SK-N-SH treated with all-trans-retinoic acid at 6 μM for 48 hours (cell line): ENCODE measurements at regions not wholly inside any gene's neighbourhood (a gene's known extent, or its start where the extent isn't known, plus 50 kb on each side); places are given as distances from the start of the nearest gene placed in this dataset.

Source experiments
- ATAC-seq: fragments of 200-7000 bp; cut with Tn5 transposase; 3 replicates; pipeline ENCODE4 v1.9.1; 2020; ENCODE audit warnings: mild to moderate bottlenecking, moderate library complexity
- ARNTL ChIP-seq: fragments of 450-650 bp; formaldehyde crosslinking; IDR thresholded peaks from 2 replicates; pipeline ENCODE4 v1.5.0; 2020; ENCODE audit warnings: low read depth, mild to moderate bottlenecking, moderate library complexity, borderline replicate concordance
- BACH2 ChIP-seq: fragments of 250-450 bp; sonication (Bioruptor Pico); IDR thresholded peaks from 2 replicates; pipeline ENCODE4 v1.9.0; 2021; ENCODE audit warnings: mild to moderate bottlenecking, borderline replicate concordance
- CSDC2 ChIP-seq: fragments of 250-450 bp; sonication (Bioruptor Pico); IDR thresholded peaks from 2 replicates; pipeline ENCODE4 v1.5.0; 2020; ENCODE audit warnings: mild to moderate bottlenecking, moderate library complexity
- GLIS3 ChIP-seq: fragments of 250-450 bp; sonication (Bioruptor Pico); IDR thresholded peaks from 2 replicates; pipeline ENCODE4 v1.5.0; 2020; ENCODE audit warnings: mild to moderate bottlenecking, moderate library complexity
- ISL1 ChIP-seq: fragments of 250-450 bp; sonication (Bioruptor Pico); IDR thresholded peaks from 2 replicates; pipeline ENCODE4 v2.1.2; 2022; ENCODE audit warnings: mild to moderate bottlenecking, moderate library complexity
- OSR1 ChIP-seq: fragments of 250-450 bp; sonication (Bioruptor Pico); IDR thresholded peaks from 2 replicates; pipeline ENCODE4 v1.8.0; 2022; ENCODE audit warnings: moderate library complexity, mild to moderate bottlenecking, inconsistent platforms
- POU6F1 ChIP-seq: fragments of 250-450 bp; sonication (Bioruptor Pico); IDR thresholded peaks from 2 replicates; pipeline ENCODE4 v1.8.0; 2021; ENCODE audit warnings: low read depth, mild to moderate bottlenecking, moderate library complexity, borderline replicate concordance
- RARB ChIP-seq: fragments of 250-450 bp; sonication (Bioruptor Pico); IDR thresholded peaks from 2 replicates; pipeline ENCODE4 v1.8.0; 2021; ENCODE audit warnings: mild to moderate bottlenecking, moderate library complexity
- SNAI2 ChIP-seq: fragments of 250-450 bp; sonication (Bioruptor Pico); IDR thresholded peaks from 2 replicates; pipeline ENCODE4 v1.5.0; 2020; ENCODE audit warnings: mild to moderate bottlenecking, moderate library complexity
- TCF4 ChIP-seq: fragments of 250-450 bp; sonication (Bioruptor Pico); IDR thresholded peaks from 2 replicates; pipeline ENCODE4 v1.8.0; 2021; ENCODE audit warnings: mild to moderate bottlenecking, moderate library complexity, borderline replicate concordance
- TOX ChIP-seq: fragments of 250-450 bp; sonication (Bioruptor Pico); IDR thresholded peaks from 2 replicates; pipeline ENCODE4 v1.8.0; 2021; ENCODE audit warnings: mild to moderate bottlenecking, moderate library complexity, borderline replicate concordance
- ZC3H10 ChIP-seq: fragments of 250-450 bp; sonication (Bioruptor Pico); IDR thresholded peaks from 2 replicates; pipeline ENCODE4 v1.5.1; 2021; ENCODE audit warnings: mild to moderate bottlenecking, moderate library complexity
- ZFP3 ChIP-seq: fragments of 250-450 bp; sonication (Bioruptor Pico); IDR thresholded peaks from 2 replicates; pipeline ENCODE4 v1.5.0; 2020; ENCODE audit warnings: mild to moderate bottlenecking, moderate library complexity
- ZFP30 ChIP-seq: fragments of 450-650 bp; formaldehyde crosslinking; IDR thresholded peaks from 2 replicates; pipeline ENCODE4 v1.5.0; 2022; ENCODE audit warnings: mild to moderate bottlenecking, moderate library complexity
- ZNF565 ChIP-seq: fragments of 450-650 bp; formaldehyde crosslinking; conservative IDR thresholded peaks from 2 replicates; pipeline ENCODE4 v1.5.0; 2020; ENCODE audit warnings: low read depth, mild to moderate bottlenecking, moderate library complexity
- ZNF70 ChIP-seq: fragments of 450-650 bp; formaldehyde crosslinking; IDR thresholded peaks from 2 replicates; pipeline ENCODE4 v1.5.0; 2020; ENCODE audit warnings: mild to moderate bottlenecking, moderate library complexity
- ZNF8 ChIP-seq: fragments of 450-650 bp; formaldehyde crosslinking; IDR thresholded peaks from 2 replicates; pipeline ENCODE4 v1.5.0; 2020; ENCODE audit warnings: mild to moderate bottlenecking, moderate library complexity
- TF ChIP-seq, protein P1 (sequence below): fragments of 250-450 bp; sonication (Bioruptor Pico); IDR thresholded peaks from 2 replicates; pipeline ENCODE4 v1.5.1; 2020; ENCODE audit warnings: low read depth, mild to moderate bottlenecking, moderate library complexity
- TF ChIP-seq, protein P2 (sequence below): fragments of 250-450 bp; sonication (Bioruptor Pico); IDR thresholded peaks from 2 replicates; pipeline ENCODE4 v1.5.0; 2020; ENCODE audit warnings: mild to moderate bottlenecking, moderate library complexity
- TF ChIP-seq, protein P3 (sequence below): fragments of 250-450 bp; sonication (Bioruptor Pico); IDR thresholded peaks from 2 replicates; pipeline ENCODE4 v1.8.0; 2020; ENCODE audit warnings: mild to moderate bottlenecking, moderate library complexity, borderline replicate concordance
- TF ChIP-seq, protein P4 (sequence below): fragments of 250-450 bp; sonication (Bioruptor Pico); IDR thresholded peaks from 2 replicates; pipeline ENCODE4 v1.5.1; 2021; ENCODE audit warnings: mild to moderate bottlenecking, moderate library complexity

DNA sequence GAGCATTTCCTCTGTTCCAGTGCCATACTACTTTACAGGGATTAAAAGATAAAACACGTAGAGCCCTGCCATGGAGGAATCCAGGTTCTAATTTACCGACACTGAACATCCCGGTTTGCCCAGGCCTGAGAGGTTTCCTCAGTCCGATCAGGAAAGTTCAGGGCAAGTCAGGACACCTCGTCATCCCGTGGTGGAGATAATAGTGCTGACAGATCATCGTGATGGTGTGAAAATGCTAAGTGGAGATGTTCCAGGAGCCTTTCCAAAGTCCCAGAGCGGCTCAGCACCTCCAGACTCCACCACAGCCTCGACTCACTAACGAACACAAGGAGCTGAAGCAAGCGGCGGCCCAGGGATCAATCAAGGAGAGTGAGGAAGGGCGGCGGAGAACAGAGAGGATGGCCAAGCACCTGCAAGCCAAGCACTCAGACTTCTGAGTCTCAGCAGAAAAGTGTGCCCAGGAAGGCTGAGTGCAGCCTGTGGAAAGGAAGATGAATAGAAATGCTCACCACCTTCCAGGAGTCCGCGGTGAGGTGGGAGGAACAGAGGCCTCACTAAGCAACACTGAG is 103.7 kb upstream of the VWC2 start:
- ATAC-seq: no peak
- TF ChIP-seq CSDC2 (CRISPR knock-in tag): no peak
- no peak for TF ChIP-seq ZNF565 (CRISPR knock-in tag)
- no peak for TF ChIP-seq BACH2
- no peak for TF ChIP-seq ZFP3 (CRISPR knock-in tag)
- no peak for TF ChIP-seq TOX (CRISPR knock-in tag)
- no peak for TF ChIP-seq GLIS3 (CRISPR knock-in tag)
- TF ChIP-seq OSR1: no peak
- TF ChIP-seq ZNF8 (CRISPR knock-in tag): no peak
- TF ChIP-seq RARB (CRISPR knock-in tag): no peak

DNA sequence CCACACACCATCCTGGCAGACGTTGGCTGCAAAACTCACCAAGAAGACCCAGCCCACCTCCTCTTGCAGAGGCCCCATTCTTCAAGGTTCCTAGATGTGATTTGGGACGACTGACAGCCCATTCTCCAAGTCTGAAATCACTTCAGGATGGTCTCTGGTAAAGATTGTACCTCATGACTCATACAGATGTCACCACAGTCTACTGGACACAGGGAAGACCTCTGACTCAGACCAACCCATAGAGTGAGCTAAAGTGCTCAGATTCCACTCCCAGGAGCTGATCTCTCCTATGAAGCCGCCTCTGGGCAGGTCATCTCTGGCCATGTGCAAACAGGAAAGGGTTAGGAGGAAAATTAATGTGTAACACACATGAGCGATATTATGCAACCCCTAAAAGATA is 102.4 kb upstream of the VWC2 start:
- TF ChIP-seq, protein P1, sequence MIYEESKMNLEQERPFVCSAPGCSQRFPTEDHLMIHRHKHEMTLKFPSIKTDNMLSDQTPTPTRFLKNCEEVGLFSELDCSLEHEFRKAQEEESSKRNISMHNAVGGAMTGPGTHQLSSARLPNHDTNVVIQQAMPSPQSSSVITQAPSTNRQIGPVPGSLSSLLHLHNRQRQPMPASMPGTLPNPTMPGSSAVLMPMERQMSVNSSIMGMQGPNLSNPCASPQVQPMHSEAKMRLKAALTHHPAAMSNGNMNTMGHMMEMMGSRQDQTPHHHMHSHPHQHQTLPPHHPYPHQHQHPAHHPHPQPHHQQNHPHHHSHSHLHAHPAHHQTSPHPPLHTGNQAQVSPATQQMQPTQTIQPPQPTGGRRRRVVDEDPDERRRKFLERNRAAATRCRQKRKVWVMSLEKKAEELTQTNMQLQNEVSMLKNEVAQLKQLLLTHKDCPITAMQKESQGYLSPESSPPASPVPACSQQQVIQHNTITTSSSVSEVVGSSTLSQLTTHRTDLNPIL (CRISPR knock-in tag): no peak
- TF ChIP-seq ISL1 (CRISPR knock-in tag) (no peak), ZNF70 (CRISPR knock-in tag) (no peak), ZNF565 (CRISPR knock-in tag) (no peak), ARNTL (no peak), POU6F1 (CRISPR knock-in tag) (no peak), RARB (CRISPR knock-in tag) (no peak), TOX (CRISPR knock-in tag) (no peak), ZC3H10 (no peak), OSR1 (no peak), CSDC2 (CRISPR knock-in tag) (no peak), ZNF8 (CRISPR knock-in tag) (no peak), SNAI2 (CRISPR knock-in tag) (no peak), ZFP3 (CRISPR knock-in tag) (no peak), BACH2 (no peak)
- TF ChIP-seq, protein P2, sequence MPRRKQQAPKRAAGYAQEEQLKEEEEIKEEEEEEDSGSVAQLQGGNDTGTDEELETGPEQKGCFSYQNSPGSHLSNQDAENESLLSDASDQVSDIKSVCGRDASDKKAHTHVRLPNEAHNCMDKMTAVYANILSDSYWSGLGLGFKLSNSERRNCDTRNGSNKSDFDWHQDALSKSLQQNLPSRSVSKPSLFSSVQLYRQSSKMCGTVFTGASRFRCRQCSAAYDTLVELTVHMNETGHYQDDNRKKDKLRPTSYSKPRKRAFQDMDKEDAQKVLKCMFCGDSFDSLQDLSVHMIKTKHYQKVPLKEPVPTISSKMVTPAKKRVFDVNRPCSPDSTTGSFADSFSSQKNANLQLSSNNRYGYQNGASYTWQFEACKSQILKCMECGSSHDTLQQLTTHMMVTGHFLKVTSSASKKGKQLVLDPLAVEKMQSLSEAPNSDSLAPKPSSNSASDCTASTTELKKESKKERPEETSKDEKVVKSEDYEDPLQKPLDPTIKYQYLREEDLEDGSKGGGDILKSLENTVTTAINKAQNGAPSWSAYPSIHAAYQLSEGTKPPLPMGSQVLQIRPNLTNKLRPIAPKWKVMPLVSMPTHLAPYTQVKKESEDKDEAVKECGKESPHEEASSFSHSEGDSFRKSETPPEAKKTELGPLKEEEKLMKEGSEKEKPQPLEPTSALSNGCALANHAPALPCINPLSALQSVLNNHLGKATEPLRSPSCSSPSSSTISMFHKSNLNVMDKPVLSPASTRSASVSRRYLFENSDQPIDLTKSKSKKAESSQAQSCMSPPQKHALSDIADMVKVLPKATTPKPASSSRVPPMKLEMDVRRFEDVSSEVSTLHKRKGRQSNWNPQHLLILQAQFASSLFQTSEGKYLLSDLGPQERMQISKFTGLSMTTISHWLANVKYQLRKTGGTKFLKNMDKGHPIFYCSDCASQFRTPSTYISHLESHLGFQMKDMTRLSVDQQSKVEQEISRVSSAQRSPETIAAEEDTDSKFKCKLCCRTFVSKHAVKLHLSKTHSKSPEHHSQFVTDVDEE (CRISPR knock-in tag): no peak
- TF ChIP-seq, protein P3, sequence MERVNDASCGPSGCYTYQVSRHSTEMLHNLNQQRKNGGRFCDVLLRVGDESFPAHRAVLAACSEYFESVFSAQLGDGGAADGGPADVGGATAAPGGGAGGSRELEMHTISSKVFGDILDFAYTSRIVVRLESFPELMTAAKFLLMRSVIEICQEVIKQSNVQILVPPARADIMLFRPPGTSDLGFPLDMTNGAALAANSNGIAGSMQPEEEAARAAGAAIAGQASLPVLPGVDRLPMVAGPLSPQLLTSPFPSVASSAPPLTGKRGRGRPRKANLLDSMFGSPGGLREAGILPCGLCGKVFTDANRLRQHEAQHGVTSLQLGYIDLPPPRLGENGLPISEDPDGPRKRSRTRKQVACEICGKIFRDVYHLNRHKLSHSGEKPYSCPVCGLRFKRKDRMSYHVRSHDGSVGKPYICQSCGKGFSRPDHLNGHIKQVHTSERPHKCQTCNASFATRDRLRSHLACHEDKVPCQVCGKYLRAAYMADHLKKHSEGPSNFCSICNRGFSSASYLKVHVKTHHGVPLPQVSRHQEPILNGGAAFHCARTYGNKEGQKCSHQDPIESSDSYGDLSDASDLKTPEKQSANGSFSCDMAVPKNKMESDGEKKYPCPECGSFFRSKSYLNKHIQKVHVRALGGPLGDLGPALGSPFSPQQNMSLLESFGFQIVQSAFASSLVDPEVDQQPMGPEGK (CRISPR knock-in tag): no peak
- TF ChIP-seq, protein P4, sequence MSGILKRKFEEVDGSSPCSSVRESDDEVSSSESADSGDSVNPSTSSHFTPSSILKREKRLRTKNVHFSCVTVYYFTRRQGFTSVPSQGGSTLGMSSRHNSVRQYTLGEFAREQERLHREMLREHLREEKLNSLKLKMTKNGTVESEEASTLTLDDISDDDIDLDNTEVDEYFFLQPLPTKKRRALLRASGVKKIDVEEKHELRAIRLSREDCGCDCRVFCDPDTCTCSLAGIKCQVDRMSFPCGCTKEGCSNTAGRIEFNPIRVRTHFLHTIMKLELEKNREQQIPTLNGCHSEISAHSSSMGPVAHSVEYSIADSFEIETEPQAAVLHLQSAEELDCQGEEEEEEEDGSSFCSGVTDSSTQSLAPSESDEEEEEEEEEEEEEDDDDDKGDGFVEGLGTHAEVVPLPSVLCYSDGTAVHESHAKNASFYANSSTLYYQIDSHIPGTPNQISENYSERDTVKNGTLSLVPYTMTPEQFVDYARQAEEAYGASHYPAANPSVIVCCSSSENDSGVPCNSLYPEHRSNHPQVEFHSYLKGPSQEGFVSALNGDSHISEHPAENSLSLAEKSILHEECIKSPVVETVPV (CRISPR knock-in tag): no peak
- ATAC-seq: peak; percentile 24; the same call in 1 of the 3 replicates

DNA sequence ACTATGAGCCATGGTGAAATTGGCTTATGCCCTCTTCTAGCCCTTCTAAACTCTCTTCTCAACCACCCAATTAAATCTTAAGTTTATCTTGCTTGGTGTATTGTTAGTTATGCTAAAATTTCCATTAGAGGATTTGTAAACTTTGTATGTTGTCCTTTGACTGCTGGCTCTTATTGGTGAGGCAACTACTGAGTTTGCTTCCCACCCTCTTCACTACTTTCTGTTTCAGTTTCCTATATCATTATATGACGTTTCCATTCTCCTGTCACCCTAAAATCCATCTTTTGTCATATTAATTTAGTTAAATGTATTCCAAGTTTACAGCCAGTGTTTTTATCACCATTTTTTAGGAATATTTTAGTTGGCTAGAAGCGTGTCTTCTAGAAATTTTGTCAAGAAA is 80.9 kb upstream of the VWC2 start:
- TF ChIP-seq ZFP30 (CRISPR knock-in tag) (no peak), OSR1 (no peak), SNAI2 (CRISPR knock-in tag) (no peak), TCF4 (CRISPR knock-in tag) (no peak), GLIS3 (CRISPR knock-in tag) (no peak)
- ATAC-seq: no peak
